NCI-H146 treated with DMSO at 0.1 percent for 48 hours (cell line): ENCODE measurements at regions not wholly inside any gene's neighbourhood (a gene's known extent, or its start where the extent isn't known, plus 50 kb on each side); places are given as distances from the start of the nearest gene placed in this dataset.
"Not testable (repeated sequence)": the region's sequence is repeated elsewhere in the genome, so short reads cannot be mapped to it uniquely, and the experiment has no call there.

ENCODE experiments used
- DNase-seq: peaks from one replicate; lab custom pipeline; 2025; ENCODE audit not compliant: unreplicated experiment; lab: John Stamatoyannopoulos, UW

DNA sequence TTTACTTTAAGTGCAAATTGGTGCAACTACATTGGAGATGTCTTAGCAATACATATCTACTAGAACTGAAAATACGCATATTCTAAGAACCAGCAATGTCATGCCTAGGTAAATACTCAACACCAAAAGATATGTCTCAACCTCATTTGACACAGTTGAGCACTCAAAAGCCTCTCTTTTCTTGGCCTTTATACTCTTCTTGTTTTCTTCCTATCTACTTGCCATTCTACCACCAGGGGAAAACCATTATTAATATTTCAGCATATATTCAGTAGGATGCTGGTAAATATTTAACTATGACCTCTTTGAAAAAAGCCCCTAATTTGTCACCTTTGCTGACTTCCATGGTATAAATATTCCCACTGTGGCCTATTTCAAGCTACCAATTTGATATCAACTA, 443.8 kb downstream of the LRRC70 start:
- DNase-seq = no peak

DNA sequence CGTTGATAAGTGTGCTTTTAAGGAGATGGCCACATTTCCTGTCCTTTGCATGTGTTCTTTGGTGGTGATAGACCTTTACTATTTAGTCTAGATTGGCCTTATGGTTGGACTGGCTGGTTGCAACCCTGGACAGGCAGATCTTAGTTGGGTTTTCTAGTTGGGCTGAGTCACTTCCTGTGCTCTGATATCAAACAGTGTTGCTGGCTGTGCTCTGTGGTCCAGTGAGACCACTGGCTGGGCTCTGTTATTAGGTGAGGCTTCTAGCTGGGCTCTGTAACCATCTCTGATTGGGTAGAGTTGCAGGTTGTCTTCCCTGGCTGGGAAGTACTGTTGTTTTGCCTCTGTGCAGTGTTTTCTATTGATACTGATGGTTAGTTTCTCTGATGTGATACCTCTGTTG, 432.5 kb downstream of the LRRC70 start:
- no peak for DNase-seq

DNA sequence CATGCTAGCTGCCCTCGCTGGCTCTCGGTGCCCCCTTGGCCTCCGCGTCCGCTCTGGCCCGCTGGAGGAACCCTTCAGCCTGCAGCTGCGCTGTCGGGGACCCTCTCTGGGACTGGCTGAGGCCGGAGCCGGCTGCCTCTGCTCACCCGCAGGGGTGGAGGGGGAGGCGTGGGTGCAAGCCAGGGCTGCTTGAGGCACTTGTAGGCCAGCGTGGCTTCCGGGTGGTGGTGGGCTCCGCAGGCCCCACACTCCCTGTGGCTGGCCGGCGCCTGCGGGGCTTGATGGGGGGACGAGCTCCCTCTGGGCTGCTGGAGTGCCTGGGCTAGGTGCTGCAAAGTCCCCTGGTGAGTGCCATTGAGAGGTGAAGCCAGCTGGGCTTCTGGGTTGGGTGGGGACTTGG, 429.6 kb downstream of the LRRC70 start:
- DNase-seq = no peak

DNA sequence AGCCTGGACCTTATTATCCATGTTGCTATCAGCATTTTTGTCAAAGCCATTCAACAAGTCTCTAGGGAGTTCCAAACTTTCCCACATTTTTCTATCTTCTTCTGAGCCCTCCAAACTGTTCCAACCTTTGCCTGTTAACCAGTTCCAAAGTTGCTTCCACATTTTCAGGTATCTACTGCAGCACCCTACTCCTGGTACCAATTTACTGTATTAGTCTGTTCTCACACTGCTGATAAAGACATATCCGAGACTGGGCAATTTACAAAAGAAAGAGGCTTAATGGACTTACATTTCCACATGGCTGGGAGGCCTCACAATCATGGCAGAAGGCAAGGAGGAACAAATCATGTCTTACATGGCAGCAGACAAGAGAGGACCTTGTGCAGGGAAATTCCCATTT, 416.2 kb downstream of the LRRC70 start:
- not testable (repeated sequence) for DNase-seq

DNA sequence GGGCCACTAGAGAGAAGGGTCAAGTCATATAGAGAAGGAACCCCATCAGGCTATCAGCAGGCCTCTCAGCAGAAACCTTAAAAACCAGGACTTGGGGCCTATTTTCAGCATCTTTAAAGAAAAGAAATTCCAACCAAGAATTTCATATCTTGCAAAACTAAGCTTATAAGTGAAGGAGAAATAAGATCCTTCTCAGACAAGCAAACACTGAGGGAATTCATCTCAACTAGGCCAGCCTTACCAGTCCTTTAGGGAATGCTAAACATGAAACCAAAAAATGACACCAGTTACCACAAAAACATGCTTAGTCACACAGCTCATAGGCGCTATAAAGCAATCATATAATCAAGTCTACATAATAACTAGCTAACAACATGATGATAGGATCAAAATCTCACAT, 407.1 kb downstream of the LRRC70 start:
- DNase-seq = no peak

DNA sequence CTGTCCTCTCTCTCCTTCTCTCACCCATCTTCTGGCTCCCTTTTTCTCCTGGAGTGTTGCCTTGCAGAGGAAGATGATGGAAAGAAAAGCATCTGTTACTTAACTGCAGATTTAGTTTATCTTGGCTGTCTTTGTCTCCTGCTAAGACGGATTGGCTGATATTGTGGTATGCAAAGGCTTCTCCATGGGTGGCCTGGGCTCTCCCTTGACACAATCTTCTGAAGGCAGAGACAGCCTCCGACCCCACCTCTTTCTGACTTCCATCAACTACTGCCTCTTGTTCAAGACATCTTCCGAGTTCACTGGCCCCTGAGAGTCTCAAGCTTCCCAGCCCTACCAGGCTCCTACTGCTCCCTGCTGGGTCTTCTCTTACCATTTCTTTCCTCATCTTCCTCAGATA, 403.7 kb downstream of the LRRC70 start:
- DNase-seq = no peak

DNA sequence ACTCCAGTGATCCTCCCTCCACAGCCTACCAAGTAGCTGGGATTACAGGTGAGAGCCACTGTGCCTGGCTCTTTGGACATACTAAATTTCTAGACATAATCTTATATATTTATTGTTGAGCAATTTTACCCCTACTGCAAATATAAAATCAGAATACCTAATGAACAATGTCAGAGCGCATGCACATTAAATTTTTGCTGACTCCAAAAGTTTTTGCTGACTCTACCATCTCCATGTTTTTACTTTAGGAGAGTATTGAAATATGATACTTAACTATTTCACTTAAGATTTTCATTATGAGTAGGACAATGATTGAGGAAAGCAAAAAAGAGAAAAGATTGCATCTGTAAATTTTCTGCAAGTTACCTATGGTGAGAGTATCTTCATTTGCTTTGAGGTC, 402.3 kb downstream of the LRRC70 start:
- DNase-seq = no peak

DNA sequence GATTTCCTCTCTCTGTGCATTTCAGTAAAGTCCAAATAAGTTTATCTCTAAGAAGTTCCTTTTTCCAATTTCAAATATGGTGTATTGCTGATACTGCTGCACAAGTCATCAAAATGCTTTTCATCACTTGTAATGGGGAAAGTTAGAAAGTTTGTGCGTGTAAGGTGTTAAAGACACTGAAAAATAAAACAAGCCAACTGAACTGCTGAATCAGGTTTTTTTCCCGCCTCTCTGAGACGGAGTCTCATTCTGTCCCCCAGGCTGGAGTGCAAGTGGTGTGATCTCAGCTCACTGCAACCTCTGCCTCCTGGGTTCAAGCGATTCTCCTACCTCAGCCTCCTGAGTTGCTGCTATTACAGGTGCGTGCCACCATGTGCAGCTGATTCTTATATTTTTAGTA, 400.9 kb downstream of the LRRC70 start:
- no peak for DNase-seq

DNA sequence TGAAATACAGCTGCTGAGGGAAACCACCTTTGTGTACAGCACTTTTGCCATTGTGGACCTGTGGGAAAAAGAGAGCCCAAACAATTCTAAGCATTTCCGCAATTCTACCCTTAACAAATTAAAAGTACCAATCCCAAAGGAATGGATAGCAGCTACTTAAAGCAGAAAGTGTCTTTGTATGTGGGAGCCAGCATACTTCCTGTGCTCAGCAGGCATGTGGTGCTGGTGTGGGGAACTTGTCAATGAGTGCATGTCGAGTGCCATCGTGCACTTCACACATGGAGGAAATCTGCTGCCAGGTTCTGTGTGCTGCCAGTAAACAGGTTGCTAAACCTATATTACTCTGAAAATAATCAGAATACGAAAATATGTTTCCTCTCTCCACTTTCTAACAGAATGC, 399.0 kb downstream of the LRRC70 start:
- DNase-seq = no peak

DNA sequence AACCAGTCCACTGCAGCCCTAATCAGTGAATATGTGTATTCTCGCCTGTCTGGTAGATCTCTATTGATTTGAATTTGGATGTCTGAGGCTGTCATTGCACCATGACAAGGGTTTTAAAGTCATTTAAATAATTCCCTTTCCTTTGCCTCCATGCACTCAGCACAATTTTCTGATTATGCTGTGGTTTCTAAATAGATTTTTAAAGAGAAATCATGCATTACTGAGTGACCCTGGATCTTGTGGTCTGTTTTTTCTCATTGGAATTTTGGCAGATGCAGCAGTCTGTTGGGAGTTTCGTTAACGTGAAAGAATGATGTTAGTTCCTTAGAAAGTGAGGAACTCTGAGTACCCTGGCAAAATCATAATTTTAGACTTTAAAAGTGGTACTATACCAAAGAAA, 396.0 kb downstream of the LRRC70 start:
- no peak for DNase-seq

DNA sequence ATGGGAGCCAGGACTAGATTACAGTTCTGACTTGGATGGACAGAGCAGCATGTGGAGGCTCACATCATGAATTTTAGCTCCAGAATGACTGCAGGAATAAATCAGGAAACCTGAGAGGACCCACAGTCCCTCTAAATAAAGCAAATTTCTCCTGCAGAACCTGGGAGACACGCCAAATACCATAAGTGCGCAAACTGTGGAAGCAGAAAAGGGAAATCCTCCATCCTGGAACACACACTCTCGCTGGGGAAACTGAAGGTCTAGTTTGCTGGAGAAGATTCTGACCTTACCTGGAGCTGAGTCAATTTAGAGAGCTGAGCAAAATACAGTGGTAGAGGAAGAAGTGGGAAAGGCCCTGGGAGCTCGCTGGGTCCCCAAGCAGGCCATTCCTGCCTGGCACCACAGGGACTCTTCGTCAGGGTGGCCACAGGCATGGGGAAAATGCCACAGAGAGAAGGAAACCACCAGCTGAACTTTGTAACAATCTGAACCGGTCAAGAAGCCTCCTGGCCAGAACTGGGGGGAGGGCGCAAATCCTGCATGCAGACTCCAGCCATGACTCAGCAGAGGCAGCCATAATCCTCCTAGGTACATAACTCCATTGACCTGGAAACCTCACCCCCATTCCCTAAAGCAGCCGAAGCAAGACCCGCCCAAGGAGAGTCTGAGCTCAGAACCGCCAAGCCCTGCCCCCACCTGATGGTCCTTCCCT, 390.9 kb downstream of the LRRC70 start:
- DNase-seq = no peak

DNA sequence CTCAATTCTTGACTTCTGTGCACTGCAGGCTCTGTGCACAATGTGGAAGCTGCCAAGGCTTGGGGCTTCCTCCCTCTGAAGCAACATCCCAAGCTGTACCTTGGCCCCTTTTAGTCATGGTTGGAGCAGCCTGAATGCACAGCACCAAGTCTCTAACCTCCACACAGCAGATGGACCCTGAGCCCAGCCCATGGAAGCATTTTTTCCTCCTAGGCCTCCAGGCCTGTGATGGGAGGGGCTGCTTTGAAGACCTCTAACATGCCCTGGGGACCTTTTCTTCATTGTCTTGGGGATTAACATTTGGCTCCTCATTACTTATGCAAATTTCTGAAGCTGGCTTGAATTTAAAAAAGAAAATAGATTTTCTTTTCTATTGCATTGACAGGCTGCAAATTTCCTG, 385.8 kb downstream of the LRRC70 start:
- no peak for DNase-seq

DNA sequence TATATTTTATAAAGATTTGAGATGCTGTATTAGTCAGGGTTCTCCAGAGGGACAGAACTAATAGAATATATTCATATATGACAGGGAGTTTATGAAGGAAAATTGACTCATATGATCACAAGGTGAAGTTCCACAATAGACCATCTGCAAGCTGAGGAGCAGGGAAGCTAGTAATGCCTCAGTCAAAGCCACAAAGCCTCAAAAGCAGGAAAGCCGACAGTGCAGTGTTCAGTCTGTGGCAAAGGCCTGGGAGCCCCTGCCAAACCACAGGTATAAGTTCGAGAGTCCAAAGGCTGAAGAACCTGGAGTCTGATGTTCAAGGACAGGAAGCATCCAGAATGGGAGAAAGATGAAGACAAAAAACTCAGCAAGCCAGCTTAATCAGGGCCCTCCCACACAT, 382.2 kb downstream of the LRRC70 start:
- no peak for DNase-seq

DNA sequence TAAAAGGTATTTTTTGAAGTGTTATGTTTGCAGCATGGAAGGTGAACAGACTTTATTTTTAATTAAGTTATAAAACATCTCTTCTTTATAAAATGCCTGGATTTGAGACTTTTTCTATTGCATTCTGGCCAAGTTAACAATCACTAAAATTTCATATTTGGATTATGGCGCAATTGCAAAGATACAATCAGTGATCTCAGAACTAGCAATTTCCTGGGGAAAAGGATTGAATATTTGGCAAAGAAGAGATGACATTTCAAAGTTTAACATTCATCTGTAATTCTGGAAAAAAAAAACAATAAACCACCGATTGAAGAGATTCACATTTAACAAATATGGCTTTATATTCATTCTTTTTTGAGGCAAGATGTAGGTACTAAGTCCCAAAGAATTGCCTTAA, 378.0 kb downstream of the LRRC70 start:
- DNase-seq = no peak

DNA sequence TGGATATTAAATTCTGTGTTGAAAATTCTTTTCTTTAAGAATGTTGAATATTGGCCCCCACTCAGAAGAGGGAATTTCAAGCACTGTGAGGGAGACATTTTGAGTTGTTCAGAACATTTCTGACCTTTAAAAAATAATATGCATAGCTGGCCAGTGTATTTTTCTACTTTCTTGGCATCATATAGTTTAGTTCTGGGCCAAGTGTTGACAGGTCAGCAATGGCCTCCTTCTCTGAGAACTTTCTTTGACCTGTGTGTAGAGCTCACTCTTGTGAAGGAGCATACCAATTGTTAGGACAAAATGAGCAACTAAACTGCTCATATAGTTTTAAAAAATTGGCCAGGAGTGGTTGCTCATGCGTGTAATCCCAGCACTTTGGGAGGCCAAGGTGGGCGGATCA, 376.0 kb downstream of the LRRC70 start:
- no peak for DNase-seq

DNA sequence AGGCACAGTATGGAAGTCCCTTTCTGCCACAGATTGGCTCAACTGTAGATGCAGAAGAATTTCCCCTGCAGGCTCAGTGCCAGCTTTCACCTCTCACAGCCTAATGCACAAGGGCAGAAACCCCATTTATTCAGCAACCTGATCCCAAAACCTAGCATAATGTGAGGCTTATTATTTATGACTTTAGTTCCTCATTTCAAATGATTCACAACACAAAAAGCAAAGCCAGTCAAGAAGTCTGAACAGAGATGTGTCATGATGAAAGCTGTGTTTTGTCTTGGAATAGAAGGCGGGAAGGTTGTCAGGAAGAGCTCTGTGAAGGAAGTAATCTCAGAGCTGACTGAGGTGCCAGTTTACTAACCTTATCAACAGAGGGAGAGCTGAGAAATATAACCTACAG, 369.7 kb downstream of the LRRC70 start:
- DNase-seq = no peak

DNA sequence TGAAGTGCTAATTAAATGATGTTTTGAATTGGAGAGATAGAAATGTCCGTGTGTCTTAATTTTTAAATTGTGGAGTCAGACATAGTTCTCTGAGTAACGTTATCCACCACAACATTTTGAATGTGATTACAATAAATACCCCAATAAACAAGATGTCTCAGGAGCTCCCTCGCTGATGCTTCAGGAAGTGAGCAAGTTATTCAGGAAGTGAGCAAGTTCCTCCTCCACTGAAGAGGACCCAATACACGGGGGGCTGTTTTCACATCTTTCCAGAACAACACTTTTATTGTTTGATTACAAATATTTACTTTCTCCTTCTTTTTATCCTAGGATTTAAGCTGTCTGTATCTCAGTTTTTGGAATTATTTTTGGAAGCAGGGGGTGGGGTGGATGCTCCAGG, 363.8 kb downstream of the LRRC70 start:
- no peak for DNase-seq

DNA sequence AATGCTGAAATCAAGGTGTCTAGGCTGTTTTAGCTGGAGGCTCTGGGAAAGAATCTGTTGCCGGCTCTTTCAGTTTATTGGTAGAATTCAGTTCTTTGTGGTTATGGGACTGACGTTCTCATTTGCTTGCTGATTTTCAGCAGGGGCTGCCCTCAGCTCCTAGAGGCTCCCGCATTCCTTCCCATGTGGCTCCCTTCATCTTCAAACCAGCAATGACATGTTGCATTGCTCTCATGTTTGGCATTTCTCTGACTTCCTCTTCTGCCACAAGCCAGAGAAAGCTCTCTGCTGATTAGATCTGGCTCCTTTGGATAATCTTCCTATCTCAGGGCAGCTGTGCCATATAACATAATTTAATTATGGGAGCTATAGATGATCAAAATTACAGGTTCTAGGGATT, 360.3 kb downstream of the LRRC70 start:
- no peak for DNase-seq

DNA sequence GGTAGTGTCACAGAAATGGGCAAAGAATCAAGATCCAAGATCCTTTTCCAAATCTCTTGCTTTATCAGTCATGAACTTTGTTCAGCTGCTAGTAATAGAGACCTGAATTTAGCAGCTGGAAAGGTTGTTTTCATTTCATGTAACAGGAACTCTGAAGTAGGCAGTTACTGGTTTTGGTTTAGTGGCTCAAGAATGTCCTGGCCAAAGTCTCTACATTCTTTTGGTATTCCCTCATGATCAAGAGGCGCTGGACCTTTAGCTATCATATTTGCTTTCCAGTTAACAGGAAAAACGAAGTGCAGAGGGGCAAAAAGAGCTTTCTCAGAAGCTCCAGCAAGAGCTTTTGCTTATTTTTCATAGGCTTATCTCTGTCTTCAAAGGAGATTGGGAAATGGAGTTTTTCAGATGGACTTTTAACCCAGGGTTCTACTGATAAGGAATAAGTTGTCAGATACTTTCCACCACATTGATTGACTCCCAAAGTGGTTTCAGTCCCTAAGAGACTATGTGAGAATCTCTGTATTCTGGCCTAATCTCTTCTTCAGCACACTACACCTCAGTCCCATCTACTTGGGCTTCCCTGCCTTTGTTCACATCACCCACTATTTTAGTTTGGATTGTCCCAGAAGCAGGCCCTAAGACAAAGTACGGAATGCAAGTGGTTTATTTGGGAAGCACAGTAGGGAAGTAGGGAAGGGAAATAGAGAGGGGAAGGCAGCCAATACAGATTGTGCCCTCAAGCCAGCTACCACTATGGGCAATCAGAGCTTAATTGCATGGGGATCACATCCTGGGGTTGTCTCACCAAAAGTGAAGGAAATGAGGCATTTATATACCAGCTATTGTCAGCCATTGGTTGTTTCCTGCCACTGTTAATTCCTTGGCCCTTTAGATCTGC, 359.3 kb downstream of the LRRC70 start:
- no peak for DNase-seq

DNA sequence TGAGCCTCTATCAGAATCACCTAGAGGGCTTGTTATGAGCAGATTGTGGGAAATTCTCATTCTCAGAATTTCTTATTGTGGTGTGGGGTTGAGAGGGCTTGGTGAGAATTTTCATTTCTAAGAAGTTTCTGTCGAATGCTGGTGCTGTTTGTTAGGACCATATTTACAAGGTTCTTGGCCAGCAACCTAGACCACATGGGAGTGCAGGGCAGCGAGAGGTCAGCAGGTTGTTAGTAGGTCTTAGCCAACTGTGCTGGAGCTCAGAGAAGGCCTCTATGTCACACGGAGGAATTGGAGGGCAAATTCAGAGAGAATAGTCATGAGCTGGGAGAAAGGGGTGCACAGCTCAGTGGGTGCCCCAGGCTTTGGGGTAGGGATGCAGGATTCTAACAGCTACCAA, 357.0 kb downstream of the LRRC70 start:
- DNase-seq = no peak

DNA sequence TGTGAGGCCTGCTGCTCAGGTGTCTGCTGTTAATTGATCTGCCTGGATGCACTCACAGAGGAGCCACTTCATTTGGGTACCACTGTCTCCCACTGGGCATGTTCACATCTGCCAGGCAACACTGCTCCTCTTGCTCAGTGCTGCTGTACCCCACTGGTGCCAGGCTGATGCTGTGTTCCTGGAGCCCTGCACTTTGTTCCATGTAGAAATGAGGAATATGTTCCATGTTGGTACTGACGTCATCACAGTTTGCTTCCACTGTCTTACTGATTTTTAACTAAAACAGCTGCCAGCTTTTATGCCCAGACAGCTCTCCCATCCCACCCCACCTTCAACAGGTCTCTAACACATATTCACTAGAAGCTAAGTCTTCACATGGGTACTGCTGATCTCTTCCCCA, 355.7 kb downstream of the LRRC70 start:
- no peak for DNase-seq

DNA sequence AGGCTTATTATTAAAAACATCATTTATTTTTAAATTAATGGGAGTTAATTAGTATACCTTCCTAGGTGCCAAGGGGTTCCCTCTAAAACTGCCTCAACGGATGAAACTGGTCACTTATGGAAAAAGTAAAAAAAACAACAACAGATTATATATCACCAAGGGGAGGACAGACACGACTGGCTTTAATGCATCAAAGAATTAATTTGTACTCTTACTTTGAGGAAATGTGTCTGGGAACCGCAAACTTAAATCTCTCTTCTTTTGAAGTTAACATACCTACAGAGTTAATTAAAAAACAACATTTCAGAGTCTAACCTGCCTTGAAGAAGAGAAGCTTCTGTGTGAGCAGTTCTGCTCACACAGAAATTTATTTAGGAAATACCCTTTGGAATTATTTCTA, 354.6 kb downstream of the LRRC70 start:
- DNase-seq = no peak
